IPS DF 4.7 (cell line): ENCODE measurements at regions not wholly inside any gene's neighbourhood (a gene's known extent, or its start where the extent isn't known, plus 50 kb on each side); places are given as distances from the start of the nearest gene placed in this dataset.

Experiments
- DNase-seq: peaks from one replicate; pipeline ENCODE4 v3.0.0-alpha.2; 2013; ENCODE audit warnings: low spot score; ENCODE audit errors: extremely low read depth

GRCh38 chr1:75668813-75669212, 55.7 kb upstream of the ACADM start:
- no peak for DNase-seq

DNA sequence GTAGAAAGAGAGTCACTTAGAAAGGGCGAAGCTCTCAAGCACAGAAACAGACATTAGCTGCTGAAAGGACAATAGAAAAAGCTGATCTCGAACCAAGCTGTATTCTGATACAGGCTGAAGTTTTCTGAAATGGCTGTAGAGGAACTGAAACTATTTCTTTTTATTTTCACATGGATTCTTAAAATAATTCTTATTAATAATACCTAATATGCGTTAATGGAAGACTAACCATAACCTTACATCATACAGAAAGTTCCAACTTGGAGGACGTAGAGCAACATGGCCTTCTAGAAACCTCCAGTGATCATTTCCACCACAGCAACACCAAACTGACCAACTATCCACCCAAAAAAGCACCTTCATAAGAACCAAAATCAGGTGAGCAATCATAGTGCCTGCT, 52.8 kb upstream of the ACADM start:
- no peak for DNase-seq

DNA sequence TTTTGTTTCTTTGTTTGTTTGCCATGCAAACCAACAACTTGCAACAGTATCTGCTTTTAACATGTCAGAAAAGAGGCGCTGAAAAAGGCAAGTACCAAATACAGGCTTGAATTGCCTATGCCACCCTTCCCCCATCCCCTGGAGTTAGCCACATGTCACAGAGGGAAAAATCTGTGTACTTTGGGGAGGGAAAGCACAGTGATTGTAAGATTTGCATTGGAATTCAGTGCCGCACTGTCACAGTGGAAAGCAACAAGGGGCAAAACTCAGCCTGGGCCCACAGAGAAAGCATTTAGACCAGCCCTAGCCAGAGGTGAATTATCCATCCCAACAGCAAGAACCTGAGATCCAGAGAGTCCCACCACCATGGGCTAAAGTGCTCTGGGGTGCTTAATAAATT, 52.4 kb upstream of the ACADM start:
- DNase-seq = no peak

DNA sequence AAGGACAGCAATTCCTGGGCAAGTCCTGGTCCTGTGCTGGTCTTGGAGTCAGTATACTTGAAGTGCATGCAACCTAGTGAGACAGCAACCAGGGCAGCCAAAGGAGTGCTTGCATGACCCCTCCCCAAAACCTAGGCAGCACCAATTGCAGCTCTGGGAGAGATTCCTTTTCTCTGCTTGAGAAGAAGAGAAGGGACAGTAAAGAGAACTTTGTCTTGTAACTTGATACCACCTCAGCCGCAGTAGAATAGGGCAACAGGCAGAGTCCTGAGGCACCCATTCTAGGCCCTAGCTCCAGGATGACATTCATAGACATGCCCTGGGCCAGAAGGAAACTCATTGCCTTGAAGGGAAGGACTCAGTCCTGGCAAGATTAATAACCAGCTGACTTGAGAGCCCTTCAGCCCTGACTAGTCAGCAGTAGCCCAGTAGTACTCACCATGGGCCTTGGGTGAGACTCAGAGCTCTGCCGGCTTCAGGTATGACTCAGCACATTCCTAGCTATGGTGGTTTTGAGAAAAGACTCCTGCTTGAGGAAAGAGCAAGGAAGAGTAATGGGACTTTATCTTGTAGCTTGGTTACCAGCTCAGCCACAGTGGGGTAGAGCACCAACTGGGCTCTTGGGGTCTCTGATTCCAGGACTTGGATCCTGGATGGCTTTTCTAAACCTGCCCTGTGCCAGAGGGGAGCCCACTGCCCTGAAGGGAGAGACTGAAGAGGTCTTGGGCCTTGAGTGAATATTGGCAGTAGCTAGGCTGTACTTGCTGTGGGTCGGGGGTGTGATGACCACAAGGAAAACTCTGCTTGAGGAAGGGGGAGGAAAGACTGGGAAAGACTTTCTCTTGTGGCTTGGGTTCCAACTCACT, 51.7 kb upstream of the ACADM start:
- peak; percentile 46 for DNase-seq

DNA sequence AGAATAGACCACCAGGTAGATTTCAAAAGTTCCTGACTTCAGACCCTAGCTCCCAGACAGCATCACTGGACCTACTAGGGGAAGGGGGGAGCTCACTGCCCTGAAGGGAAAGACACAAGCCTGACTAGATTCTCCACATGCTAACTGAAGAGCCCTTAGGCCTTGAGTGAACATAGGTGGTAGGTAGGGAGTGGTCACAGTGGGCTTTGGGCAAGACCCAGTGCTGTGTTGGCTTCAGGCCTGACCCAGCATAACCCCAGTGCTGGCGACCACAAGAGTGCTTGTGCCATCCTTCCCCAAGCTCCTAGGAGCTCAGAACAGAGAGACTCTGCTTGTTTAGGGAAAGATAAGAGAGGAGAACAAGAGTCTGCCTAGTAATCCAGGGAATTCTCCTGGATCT, 51.1 kb upstream of the ACADM start:
- DNase-seq = no peak

- no peak for DNase-seq
These were observed 50.6 kb upstream of the ACADM start for GRCh38 chr1:75673885-75674284.
